Embryonic facial prominence (tissue), 1 donor: ENCODE measurements at regions not wholly inside any gene's neighbourhood (a gene's known extent, or its start where the extent isn't known, plus 50 kb on each side); places are given as distances from the start of the nearest gene placed in this dataset.

Source experiments
- DNase-seq: peaks from one replicate; pipeline ENCODE4 v3.0.0-alpha.2; 2016; ENCODE audit errors: extremely low spot score

DNA sequence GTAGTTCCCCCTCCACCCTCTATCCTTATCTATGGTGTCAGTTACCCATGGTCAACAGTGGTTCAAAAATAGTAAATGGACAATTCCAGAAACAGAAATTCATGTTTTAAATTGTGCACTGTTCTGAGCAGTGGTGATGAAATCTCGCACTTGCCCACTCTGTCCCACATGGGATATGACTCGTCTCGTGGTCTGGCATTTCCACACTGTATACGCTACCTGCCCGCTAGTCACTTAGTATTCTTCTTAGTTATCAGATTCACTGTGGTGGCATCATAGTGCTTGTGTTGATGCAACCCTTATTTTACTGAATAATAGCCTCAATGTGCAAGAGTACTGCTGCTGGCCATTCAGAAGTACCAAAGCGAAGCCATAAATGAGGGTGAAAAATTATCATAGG, 507.0 kb downstream of the SNAPC1 start:
- no peak for DNase-seq

DNA sequence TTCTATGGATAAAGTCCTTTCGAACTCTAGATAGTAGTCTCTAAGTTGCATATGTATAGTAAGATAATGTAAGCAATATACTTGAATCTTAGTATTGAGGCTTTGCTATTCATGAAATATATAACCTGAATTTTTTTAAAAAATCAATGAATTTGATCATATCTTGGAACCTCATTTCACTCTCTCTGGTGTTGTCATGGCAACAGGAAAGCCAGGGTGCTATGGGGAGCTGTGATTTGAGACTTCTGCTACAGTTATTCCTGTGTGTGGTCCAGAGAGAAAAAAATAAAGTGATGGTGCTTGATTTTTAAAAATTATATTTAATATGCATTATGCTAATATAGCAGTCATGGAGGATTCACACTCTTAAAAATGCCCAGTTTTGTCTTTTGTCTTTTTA, 508.0 kb downstream of the SNAPC1 start:
- no peak for DNase-seq

DNA sequence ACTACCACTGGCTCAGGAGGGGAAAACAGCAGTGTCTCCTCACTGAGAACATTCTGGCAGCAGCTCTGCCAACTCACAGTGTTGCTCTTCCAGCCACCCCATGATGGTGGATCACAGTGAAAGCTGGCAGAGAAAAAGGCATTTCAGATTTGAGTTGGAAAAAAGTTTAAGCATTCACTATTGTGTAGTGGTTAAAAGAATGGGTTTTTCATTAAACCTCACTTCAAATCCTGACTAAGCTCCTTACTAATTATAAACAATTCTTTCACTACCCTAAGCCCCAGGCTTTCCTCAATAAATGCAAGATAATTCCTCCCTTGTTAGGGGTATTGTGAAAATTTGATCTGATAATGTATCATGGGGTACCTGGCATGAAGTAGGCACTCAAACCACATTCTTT, 518.1 kb downstream of the SNAPC1 start:
- no peak for DNase-seq

DNA sequence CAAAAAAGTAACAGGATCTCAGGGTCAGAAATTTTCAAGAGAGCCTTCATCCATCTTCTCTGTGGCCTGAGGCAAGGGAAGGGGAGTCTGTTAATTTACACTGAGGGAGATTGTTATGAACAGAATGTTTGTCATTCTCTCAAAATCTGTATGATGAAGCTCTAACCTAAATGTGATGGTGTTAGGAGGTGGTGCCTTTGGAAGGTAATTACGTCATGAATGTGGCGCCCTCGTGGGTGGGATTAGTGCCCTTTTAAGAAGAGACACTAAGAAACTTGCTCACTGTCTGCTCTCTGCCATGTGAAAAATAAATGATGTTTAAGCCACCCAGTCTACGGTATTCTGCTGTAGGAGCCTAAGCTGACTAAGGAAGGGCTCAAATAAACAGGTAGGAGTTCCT, 521.6 kb downstream of the SNAPC1 start:
- no peak for DNase-seq

DNA sequence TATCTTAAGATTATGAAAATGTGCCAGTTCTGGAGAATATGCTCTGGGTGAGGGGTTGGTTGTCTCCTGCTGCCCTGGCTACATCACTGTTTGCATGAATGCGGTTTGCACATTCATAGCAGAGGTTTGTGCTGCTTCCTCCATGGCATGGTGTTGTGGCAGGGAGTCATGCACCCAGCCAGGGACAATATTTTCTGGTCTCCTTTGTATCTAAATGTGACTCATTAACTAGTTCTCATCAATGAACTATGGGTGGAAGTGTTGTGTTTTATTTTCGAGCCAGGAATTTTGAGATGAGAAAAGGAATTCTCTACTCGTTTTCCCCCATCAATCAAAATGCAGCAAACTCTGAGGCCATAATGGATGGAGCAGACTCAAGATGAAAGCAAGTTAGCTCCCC, 527.3 kb downstream of the SNAPC1 start:
- no peak for DNase-seq

DNA sequence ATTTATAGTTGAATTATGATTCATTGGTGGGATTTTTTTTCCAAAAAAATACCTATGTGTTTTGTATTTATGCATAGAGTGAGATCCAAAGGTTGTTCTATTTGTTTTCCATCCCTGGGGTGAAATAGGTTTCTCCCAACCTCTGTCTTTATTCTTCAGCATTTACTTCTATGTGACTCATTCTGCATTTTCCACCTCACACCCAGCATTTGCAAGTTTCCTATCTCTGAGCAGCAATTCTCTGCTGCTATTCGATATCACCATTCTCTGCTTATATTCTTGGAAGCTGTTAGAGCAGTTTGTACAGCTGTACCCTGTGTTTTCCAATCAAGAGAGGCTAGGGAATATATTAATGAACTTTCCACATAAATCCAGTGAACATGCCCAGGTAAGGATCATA, 538.9 kb downstream of the SNAPC1 start:
- DNase-seq = no peak

DNA sequence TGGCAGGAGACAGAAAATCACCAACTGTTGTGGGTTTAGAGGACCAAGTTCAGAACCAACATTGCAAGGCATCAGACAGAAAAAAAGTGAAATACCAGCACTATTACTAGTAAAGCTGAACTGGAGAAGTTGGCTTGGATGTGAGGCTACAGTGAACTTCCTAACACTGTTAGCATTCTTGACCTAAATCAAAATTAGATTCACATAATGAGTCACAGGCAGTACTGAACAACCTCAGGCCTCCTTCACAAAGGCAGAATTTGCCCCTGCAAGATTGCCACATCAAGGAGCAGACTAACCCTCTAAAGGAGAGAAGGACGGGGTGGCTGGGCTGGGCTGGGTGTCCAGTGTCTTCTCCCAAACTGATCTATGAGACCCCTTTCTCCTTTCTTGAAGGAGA, 539.7 kb downstream of the SNAPC1 start:
- no peak for DNase-seq

DNA sequence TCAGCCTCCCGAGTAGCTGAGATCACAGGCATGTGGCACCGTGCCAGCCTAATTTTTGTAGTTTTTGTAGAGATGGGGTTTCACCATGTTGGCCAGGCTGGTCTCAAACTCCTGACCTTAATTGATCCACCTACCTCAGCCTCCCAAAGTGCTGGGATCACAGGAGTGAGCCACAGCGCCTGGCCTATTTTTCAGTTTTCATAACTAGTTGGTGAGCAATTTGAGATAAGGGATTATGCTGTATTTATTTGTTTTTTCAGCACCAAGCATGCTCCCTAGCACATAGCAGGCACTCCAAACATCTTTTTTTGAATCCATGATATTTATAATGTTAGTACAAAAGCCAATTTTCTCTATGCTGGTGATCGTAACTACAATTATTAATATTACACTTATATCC, 541.2 kb downstream of the SNAPC1 start:
- DNase-seq = no peak

DNA sequence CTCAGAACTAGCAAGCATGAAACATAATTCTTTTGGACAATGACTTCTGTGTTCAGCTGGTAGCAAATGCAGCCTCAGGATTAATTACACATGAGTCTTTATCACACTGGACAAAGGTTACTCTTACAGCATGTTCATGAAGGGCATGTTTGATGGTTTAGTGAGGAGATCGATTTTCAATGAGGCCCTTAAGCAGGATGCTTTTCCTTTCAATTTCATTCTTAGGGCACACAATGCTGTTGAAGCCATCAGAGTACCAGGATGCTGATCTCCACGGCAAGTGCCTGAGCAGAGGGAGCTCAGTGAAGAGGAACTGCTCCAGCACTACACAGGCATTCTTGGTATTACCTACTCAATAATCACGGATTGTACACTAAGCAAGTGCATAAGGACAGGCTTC, 542.0 kb downstream of the SNAPC1 start:
- no peak for DNase-seq

DNA sequence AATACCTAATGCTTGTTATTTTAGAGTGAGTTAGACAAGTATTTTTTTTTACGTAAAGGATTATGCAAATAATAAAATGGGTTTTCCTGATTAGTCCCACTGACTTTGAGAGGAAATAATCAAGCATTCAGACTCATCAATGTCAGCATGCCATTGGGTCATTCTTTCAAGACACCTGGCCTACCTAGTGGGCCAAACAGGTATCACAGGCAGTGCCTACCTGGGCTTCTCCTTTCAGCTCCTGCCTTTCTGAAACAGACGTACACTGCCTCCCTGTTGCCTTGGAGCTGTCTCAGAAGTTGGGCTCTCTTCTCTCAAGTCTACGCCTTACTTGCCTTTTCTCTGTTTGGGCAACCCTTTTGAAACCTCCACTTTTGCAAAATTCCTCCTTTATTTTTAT, 545.6 kb downstream of the SNAPC1 start:
- DNase-seq = no peak

DNA sequence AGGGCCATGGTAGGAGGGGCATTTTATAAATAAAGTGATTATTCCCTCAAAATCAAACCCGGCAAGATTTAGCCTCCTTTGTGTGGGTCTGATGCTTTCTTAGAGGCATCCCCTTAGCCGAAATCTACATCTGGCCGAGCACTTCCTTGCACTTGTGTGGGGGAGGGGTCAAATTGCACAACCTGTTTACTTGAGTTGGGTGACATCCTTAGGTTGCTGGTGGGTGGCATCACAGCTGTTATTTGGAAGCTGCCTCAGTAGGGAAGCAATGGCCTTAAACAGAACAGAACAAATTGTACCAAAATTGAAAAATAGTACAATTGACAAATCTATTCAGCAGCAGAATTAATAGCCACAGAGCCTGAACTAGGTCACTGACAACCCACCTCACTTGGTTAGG, 546.1 kb downstream of the SNAPC1 start:
- DNase-seq = no peak

DNA sequence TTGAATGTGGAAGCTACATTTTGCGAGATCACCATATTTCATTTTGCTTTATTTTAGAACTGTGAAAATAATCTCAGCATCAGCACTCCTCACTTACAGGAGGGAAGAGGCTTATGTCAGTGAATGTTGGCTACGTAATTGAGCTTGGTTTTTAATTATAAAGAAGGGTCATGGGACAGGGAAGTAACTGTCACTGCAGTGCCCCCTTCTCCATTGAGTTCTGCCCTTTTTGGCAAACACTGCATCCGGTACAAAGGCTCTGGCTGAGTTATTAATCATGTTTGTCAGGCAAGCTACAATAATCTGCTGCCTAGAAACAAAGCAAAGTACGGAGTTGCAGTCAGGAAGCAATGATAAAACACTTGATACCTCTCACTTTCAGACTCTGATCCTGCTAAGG, 546.7 kb downstream of the SNAPC1 start:
- no peak for DNase-seq

DNA sequence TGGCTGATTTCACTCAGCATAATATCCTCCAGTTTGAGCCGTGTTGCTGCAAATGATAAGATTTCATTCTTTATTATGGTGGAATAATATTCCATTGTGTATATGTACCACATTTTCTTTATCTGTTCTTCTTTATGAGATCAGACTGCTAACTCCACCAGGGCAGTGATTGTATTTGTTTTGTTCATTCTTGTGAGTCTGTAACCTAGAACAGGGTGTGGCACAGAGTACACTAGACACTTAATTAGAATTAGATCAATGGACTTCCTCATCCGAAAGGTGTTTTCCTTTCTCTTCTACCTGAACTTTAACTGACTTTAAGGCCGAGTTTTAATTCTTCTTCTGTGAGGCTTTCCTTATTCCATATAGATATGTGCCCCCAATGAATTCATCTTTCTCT, 551.0 kb downstream of the SNAPC1 start:
- no peak for DNase-seq

DNA sequence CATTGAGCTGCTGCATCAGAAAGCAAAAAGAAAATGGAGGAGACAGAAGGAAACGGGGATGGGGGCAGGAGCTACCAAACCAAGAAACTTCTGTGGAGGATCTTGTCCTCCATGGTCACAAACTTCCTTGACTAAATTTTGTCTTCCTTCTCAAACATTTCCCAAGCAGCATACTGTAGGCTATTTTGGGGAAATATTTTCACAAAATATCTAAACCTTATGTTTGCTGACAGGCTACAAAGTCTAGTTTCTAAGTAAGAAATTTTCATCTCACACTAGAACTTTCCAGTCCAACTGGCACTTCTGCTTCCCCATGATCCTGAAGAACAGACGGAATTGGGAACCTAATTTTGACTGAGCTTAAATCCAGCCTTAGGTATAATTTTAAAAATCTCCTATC, 552.0 kb downstream of the SNAPC1 start:
- DNase-seq = no peak

DNA sequence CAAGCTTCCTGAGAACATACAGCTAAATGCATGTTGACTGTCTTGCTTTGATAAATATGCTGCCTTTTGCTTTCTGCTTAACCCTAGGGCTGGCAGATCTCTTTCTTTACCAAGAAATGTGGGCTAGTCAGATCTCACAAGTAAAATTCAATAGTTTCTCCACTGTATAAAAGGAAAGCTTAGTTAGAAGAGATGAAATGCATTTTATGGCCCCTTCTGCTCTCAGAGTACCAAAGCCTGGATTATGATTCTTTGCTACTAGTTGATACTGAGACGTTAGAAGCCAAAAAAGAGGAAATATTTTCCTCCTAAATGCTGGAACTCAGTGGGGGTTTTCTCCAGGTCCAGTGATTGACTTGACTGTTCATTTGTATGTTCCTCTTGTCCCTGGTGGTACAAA, 552.7 kb downstream of the SNAPC1 start:
- DNase-seq = no peak

DNA sequence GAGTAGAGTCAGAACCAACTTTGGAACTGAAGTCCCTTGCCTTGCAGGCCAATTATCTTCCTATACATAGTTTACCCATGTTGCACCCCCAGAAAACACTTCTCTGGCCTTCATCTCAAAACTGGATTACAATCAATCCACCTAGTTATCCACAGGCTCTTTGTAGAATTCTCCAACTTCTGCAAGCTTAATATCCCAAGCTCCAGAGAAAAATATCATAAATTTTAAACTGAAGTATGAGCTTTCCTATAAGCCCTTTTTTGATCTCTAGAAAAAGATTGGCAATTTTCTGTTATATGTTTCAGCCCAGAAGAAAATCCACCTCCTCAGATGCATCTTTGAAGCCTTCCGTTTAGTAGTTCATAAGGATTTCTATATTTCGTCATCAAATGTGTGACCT, 553.4 kb downstream of the SNAPC1 start:
- DNase-seq = no peak

DNA sequence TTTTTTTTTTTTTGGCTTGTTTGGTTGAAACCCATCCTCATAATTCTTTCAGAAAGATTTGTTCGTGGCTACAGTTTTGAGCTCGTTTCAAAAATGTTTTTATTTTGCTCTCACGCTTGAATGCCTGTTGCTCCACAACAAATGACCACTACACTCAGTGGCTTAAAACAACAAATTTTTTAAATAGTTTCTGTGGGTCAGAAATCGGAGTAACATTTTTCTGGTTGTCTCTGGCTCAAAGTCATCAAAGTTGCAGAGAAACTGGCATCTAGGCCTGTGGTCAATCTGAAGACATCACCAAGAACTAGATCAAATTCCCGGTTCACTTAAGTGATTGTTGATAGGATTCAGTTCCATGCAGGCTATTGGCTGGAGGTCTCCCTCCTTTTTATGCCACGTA, 560.0 kb downstream of the SNAPC1 start:
- DNase-seq = no peak

DNA sequence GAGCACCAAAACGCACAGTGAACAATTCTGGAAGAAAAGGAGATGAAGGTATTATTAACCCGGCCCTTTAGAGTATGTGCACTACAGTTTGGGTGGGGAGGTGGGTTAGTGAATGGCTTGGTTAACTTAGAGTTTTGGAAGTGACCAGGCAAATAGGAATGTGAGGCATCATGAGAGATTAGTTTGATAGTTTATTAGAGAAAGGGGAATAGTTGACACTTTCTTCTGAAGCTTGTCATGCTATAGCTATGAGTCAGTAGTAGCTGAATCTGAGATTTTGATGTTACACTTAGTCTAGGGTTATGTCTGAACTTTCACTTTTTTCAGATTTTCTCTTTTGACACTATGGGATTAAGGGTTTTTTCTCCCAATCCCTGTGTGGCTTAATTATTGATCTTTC, 567.2 kb downstream of the SNAPC1 start:
- DNase-seq = no peak

DNA sequence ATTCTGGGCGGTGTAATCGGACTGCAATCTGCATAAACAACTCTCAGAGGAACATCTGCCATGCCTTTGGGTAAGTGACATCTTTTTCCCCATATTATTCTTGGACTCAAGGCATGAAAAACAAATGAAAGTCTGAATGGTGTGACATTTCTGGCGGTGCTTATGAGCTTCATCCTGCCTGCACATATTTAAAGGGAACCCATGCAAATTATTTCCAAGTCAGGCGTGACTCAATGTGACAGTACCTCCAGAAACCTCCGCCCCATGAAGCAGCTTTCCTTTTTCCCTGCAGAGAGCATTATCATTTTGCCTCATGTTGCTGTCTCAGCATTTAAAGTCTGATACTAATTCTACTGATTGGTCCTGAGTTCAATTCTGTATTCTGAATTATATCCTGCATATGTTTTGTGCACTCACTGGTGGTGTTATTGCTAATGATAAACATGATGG, 585.4 kb downstream of the SNAPC1 start:
- DNase-seq = no peak

DNA sequence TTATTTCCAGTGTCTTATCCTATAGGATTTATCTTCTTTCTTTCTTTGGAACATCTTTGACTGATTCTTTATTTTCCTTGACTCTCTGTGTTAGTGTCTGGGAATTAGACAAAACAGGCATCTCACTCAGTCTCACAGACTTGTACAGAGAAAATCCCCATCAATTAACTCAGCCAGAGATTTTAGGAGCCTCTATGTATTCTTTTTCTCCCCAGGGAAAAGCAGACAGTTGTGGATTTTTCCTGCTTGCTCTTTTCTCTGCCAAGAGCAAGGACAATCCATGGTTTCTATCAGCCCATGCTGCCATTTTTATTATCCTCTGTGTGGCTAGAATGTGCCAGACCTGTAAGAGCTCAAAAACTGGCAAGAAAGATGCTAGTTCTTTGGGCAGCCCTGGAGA, 595.1 kb downstream of the SNAPC1 start:
- no peak for DNase-seq

DNA sequence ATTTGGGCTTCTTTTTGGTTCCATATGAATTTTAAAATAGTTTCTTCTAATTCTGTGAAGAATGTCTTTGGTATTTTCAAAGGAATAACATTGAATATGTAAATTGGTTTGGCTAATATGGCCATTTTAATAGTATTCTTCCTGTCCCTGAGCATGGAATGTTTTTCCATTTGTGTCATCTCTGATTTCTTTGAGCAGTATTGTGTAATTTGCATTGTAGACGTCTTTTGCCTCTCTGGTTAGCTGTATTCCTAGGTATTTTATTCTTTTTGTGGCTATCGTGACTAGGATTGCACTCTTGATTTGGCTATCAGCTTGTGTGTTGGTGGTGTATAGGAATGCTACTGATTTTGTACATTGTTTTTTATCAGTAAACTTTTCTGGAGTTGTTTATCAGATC, 601.9 kb downstream of the SNAPC1 start:
- no peak for DNase-seq

DNA sequence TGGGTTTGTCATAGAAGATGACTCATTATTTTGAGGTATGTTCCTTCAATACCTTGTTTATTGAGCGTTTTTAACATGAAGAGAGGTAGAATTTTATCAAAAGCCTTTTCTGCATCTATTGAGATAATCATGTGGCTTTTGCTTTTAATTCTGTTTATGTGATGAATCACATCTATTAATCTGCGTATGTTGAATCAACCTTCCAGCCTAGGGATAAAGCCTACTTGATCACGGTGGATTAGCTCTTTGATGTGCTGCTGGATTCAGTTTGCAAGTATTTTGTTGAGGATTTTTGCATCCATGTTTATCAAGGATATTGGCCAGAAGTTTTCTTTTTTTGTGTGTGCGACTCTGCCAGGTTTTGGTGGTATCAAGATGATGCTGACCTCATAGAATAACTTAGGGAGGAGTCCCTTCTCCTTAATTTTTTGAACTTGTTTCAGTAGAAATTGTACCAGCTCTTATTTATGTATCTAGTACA, 602.6 kb downstream of the SNAPC1 start:
- DNase-seq = no peak

DNA sequence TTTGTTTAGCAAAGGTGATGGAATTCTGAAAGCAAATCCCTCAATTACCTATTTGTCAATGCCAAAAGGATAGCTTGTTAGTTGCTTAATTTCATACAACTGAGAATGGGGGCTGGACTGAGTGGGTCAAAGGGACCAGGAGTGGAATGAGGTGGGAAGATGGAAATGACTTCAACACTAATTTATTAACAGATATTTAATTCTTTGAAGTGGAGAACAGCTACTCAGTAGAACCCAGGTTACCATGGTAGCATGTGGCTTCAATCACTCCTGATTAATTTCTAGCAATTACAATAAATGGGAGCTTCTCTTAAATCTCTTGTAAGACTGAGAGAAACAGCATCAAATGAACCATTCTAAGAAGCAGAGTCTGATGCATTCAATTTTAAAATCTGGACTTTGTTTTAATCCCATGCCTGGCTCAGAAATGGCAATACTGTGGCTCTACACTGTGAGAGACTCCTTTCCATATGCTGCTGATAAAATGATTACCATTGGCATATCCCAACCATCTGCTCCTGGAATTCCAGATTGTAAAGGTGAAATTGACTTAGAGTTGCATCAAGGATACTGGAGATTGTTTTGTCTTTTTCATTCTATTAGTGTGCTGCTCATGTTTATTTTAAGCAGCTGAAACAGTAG, 607.8 kb downstream of the SNAPC1 start:
- no peak for DNase-seq

DNA sequence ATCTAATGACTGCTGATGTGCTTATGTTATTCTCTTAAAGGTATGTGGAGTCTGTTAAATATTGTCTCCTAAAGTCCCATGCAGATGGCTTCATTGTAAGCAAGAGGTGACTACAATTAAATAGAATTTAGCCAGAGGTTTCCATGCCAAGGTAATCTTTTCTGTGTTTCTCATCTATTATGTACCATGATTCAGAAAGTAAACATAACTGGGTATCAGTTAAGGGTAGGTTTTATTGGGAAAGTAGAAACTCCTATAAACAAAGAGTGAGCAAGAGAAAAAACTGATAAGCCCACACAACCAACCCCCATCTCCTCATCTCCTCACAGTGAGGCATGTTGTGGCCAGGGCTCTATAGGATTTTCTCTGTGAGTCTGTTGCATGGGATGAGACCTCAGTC, 611.7 kb downstream of the SNAPC1 start:
- DNase-seq = no peak
